OCI-LY7 (cell line): ENCODE measurements at regions not wholly inside any gene's neighbourhood (a gene's known extent, or its start where the extent isn't known, plus 50 kb on each side); places are given as distances from the start of the nearest gene placed in this dataset.

Experiments
- EZH2phosphoT487 ChIP-seq: fragments of 200-600 bp; sonication (generic); IDR thresholded peaks from 2 replicates; pipeline ENCODE4 v1.6.1; 2018; ENCODE audit warnings: low read depth, borderline replicate concordance, mild to moderate bottlenecking, mixed run types, antibody characterized with exemption, low read length, moderate library complexity, mixed read lengths
- TF ChIP-seq, protein P1 (sequence below): fragments of 200-600 bp; sonication (generic); conservative IDR thresholded peaks from 2 replicates; pipeline ENCODE4 v1.5.1; 2014; ENCODE audit warnings: mild to moderate bottlenecking, antibody characterized with exemption, low read length, moderate library complexity, mixed read lengths

DNA sequence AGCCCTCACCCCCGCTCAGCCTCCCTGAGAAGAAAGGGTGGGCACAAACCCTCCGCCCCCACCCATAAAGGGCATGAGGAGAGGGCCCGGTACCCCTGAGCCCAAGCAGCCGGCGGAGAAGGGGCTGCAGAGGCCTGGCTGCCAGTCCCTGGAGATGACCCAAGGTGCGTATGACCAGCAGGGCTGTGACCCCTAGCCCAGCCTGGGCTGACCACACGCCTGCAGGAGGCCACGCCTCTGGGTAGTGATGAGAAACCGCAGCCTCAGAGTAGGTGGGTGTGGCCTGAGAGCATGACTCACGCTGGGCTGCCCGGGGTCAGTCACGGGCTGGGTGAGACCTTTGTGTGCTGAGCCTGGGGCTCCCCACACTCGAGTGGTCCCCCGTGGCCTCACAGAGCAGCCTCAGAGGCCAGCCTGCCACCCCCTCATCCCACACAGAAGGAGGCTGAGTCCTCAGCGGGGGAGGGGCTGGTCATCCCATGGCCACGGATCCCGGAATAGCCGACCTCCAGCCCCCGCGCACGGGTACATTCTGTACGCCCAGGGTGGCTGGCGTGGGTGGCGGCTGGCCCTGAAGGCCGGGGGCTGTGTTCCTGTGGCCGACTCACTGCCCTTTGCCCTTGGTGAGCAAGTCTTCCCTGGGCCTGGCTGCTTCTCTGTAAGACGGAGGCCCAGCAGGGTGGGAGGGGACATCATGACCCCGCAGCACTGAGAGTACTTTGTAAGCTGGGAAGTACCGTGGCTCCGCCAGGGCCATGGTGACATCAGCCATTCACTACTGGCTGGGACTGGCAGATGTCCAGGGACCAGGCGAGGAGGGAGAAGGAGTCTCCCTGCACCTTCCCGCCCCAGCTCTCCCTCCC, 110.8 kb upstream of the OTOS start:
- TF ChIP-seq, protein P1, sequence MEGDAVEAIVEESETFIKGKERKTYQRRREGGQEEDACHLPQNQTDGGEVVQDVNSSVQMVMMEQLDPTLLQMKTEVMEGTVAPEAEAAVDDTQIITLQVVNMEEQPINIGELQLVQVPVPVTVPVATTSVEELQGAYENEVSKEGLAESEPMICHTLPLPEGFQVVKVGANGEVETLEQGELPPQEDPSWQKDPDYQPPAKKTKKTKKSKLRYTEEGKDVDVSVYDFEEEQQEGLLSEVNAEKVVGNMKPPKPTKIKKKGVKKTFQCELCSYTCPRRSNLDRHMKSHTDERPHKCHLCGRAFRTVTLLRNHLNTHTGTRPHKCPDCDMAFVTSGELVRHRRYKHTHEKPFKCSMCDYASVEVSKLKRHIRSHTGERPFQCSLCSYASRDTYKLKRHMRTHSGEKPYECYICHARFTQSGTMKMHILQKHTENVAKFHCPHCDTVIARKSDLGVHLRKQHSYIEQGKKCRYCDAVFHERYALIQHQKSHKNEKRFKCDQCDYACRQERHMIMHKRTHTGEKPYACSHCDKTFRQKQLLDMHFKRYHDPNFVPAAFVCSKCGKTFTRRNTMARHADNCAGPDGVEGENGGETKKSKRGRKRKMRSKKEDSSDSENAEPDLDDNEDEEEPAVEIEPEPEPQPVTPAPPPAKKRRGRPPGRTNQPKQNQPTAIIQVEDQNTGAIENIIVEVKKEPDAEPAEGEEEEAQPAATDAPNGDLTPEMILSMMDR = no peak
- no peak for TF ChIP-seq EZH2phosphoT487
